Activated effector memory CD4-positive, alpha-beta T cell treated with anti-CD3 and anti-CD28 coated beads, Interleukin-2, amount 50 U/mL, for 16 hours (primary cell): ENCODE measurements at regions not wholly inside any gene's neighbourhood (a gene's known extent, or its start where the extent isn't known, plus 50 kb on each side); places are given as distances from the start of the nearest gene placed in this dataset.
"Not testable (repeated sequence)": the region's sequence is repeated elsewhere in the genome, so short reads cannot be mapped to it uniquely, and the experiment has no call there.

ENCODE experiments used
- DNase-seq: peaks from one replicate; pipeline ENCODE4 v3.0.0-alpha.2; 2020

DNA sequence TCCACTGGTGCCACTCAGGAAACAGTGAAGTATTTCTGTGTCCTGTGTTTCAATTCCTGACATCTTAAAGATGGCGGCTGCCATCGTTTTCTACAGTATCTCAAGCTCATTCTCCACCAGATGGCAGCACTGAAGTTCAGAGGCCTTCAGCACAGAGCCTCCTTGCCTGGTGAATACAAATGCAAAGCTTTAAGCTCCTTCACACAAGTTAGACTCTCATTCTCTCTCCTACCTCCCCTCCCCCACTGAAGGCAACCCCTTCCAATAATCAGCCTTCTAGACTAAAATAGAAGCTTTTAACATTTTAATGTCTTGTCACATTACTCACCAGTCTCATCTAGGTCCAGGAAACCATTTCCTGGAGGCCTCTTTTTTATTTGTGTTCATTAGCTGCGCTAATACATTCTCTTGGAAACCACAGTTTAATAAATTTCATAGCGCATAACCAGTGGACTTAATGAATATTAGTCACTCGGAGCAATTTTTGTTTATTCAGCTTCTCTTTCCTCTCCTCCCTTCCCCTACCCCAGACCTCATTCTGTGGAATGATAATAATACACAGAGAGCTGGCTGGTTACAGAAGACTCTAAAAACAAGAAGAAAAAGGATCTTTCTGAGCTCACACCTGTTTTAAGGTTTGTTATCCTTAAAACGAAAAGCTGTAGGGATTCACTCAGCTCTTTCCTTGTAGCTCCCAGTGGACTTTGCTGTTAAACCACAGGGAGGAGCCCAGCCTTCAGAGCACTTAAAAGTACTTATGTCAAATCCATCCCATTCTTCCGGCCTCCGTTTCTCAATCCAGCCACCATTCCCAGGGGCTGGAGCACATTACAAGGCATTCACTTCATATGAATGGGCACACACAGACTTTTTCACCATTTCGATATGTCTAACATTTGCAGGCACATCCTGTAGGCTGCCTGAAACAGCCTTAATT, 384.9 kb downstream of the HLX start:
- peak; percentile 71 for DNase-seq

- no peak for DNase-seq
Measured at GRCh38 chr1:221264848-221265247, 385.6 kb downstream of the HLX start.

- DNase-seq = no peak
Measured at GRCh38 chr1:221268295-221268694, 389.1 kb downstream of the HLX start.

DNA sequence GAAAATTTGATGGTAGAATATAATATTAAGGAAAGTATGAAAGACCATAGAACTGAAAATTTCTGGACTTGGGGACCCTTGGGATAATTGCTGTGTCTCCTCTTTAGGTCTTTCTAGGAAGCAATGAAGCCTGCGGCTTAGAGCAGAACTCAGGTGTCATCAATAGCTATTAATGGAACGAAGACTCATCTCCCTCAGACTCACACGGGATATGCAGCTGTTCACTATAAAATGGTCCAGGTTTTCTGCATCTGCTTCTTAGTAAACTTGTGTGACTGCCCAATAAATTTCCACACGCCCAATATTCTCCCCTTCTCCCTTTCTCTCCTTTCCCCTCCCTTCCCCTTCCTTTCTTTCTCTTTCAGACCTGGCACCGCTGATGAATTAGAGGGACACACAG, 392.5 kb downstream of the HLX start:
- DNase-seq = no peak

- DNase-seq = no peak
Measured at GRCh38 chr1:221272940-221273339, 393.7 kb downstream of the HLX start.

- DNase-seq = no peak
Measured at GRCh38 chr1:221274373-221274772, 395.1 kb downstream of the HLX start.

DNA sequence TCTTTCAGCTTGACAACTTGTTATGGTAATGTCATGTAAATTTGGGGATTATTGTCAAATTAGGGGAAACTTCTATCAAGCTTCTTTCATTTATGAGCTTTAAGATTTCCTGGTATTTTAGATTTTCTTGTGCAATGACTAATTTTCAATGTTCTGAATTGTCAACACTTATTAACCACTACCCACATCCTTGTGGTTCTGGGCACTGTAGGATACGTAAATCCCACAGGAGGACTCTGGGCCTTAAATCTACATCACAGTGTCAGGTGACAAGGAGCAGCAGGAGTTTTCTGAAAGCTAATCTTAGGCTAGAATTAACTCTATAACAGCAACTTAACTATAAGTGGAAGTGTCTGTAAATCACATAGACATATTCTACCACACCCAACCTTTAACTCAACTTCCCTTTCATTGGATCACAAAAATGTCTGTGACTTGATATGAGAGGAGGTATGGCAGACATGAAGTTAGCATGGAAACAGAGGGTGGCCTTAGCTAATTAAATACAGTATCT, 397.7 kb downstream of the HLX start:
- no peak for DNase-seq

GRCh38 chr1:221279146-221279545, 399.9 kb downstream of the HLX start:
- DNase-seq = no peak

- no peak for DNase-seq
Measured at GRCh38 chr1:221283532-221283931, 404.3 kb downstream of the HLX start.

- no peak for DNase-seq
Measured at GRCh38 chr1:221284028-221284427, 404.8 kb downstream of the HLX start.

DNA sequence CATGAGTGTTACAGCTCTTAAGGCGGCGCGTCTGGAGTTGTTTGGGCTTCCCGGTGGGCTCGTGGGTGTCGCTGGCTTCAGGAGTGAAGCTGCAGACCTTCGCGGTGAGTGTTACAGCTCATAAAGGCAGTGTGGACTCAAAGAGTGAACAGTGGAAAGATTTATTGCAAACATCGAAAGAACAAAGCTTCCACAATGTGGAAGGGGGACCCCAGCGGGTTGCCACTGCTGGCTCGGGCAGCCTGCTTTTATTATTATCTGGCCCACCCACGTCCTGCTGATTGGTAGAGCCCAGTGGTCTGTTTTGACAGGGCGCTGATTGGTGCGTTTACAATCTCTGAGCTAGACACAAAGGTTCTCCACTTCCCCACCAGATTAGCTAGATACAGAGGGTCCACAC, 405.7 kb downstream of the HLX start:
- not testable (repeated sequence) for DNase-seq

GRCh38 chr1:221285458-221286210, 406.4 kb downstream of the HLX start:
- not testable (repeated sequence) for DNase-seq

DNA sequence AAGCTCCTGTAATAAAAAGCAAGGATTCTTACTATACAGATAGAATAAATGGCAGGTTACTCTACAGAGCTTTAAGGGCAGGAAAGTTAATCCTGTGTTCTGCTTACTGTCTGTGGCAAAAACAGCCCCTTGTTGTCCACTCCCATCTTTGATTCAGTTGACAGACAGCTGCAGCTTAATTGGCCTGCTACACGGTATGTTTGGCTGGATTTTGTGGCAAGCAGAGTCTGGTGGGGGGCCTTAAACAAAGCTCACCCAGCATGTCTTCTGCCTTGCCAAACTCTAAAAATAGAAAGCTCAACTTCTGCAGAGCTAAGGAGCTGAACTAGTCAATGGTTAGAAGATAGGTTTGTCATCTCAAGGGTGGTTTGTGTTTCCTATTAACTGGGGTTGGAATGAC, 407.2 kb downstream of the HLX start:
- no peak for DNase-seq

- no peak for DNase-seq
Measured at GRCh38 chr1:221289103-221289502, 409.9 kb downstream of the HLX start.

DNA sequence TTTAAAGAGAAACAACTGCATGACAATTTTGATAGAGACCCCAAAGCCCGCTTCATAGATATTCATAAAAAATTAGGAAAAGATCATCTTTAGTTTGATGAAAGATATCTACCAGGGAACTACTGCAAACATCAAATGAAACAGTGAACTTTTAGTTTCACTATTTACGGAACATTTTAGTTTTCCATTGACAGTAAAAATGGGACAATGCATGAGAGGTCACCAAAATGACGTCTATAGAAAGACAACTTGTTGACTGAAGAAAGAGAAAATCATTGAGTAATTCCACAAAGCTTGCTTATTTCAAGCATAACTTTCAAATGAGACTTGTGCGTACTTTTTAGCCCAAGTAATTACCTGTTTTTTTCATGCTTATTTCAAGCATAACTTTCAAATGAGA, 411.4 kb downstream of the HLX start:
- DNase-seq = no peak

DNA sequence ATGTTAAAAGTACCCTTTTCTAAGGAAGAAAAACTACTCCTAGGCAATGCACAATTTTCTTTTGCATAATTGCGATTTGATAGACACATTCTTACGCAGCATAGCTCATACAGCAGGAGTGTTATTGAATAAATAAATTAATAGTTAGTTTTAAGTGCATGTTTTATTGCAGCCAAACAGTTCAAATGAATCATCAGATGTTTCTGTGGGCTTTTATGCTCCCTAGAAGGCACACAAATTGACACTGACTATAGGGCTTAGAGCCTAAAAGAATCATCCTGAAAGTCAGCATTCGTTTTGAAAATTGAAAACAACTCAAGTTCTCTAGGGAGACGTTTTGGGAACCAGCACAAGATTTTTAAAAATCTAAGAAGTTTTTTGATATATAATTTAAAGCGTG, 411.9 kb downstream of the HLX start:
- DNase-seq = no peak

- no peak for DNase-seq
Measured at GRCh38 chr1:221292652-221293051, 413.4 kb downstream of the HLX start.

DNA sequence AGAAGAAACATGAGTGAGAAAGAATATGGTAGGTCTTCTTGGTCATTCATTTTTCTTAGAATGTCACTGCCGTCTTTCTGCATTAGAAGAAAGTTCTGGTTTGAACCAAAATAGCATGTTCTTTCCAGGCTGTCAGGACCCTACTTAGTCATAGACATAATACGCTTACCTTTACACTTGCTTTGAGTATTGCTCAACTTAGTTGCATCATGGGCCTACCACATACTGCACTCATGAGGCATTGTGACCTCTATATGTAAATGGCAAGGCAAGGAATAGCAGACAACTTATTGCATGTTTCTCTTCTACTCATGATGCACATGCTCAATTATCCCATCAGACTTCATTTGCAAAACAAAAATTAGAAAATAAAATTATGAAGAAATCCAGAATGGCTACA, 415.0 kb downstream of the HLX start:
- no peak for DNase-seq

DNA sequence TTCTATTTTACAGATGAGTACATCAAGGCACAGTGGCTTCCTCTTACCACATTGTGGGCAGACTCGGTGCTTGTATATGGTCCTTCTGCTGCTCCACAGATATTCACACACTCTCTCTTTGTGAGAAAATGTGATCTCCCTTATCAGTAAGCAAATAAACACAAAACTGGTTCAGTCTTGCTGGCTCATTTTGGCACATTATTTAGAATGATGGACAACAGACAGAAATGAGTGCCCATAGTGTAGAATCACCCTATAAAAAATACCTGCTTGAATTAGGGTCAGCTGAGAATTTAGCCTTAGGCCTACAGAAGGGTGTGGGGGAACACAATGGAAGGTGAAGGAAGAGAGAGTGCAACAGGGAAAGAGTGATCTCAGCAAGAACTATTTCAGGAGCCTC, 423.1 kb downstream of the HLX start:
- no peak for DNase-seq

DNA sequence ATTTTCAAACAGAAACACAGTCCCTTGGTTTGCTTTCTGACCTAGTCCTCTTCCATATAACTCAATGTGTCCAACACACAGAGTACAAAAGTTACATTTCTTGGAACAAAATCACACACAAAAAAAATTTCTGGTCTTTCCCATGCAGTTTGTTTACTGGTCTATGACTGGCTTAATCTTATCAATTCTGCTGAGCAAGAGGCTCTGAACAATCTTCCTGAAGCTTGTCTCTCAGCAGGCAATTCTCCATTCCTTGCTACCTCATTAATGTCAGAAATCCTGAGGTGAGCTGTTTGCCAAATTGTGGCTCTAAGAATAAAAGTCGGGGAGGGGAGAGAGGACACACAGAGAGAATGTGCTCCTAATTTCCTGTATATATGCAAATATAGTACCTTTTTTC, 423.6 kb downstream of the HLX start:
- no peak for DNase-seq

- no peak for DNase-seq
Measured at GRCh38 chr1:221303623-221304022, 424.4 kb downstream of the HLX start.

DNA sequence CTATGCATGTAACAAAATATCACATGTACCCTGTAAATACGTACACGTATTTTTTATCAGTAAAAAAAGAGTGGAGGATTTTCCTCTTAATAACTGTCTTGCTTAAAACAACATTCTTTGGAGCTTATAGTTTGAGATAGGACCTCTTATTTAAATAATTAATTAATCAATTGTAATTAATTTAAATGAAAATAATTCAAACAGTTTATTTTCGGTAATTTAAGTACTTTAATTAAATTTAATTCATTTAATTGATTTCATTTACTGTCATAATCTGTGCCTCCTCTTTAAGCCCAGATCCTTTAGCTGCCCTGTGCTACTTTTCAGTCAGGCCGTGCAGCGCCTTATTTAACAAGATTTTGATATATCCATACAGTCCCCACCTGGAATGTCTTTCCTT, 427.0 kb downstream of the HLX start:
- no peak for DNase-seq

- DNase-seq = no peak
Measured at GRCh38 chr1:221308534-221309511, 429.6 kb downstream of the HLX start.
